ENCODE measurements at regions not wholly inside any gene's neighbourhood (a gene's known extent, or its start where the extent isn't known, plus 50 kb on each side); places are given as distances from the start of the nearest gene placed in this dataset.

DNA sequence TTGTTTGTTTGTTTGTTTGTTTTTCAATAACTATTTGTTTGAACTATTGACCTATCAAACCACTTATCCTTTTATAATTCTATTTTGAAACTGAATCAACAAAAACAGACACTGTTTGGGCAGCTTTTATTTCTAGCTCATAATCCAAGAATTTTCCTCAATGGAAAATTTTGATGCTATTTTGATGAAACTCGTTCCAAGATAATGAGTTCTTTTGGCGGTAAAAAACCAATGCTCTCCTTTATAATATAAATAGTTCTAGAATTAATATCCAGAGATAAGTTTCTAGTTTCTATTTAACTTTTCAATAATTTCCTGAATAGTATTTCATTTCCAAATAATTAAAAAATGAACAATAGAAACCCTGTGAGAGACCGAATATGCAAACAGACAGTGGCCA lies 146.5 kb upstream of the EDNRB start:
- TF ChIP-seq CTCF (IDR thresholded peaks at IDR 0.05; ENCODE audit: low read depth, low read length, poor library complexity, severe bottlenecking), result no peak
- no peak for TF ChIP-seq EZH2phosphoT487 (IDR thresholded peaks at IDR 0.05; ENCODE audit: borderline replicate concordance, low read length)

All from DOHH2 (cell line).